Right atrium auricular region (tissue), 2 donors: ENCODE measurements at regions not wholly inside any gene's neighbourhood (a gene's known extent, or its start where the extent isn't known, plus 50 kb on each side); places are given as distances from the start of the nearest gene placed in this dataset.
"Not testable (repeated sequence)": the region's sequence is repeated elsewhere in the genome, so short reads cannot be mapped to it uniquely, and the experiment has no call there.

ENCODE experiments used
- DNase-seq: peaks from one replicate; pipeline ENCODE4 v3.0.0-alpha.2; 2019; ENCODE audit warnings: low spot score
- H3K27ac ChIP-seq, 2 donors: fragments of 200-600 bp; sonication (generic); 1 replicate in 1 of 2; 2 replicates in 1 of 2; pipeline ENCODE4 v1.5.1; 2016 to 2019
- H3K27me3 ChIP-seq, 2 donors: fragments of 200-600 bp; sonication (generic); one replicate each; pipeline versions ENCODE4 v1.5.1 to v1.6.0; 2017 to 2019
- H3K36me3 ChIP-seq: fragments of 200-600 bp; sonication (generic); one replicate; pipeline ENCODE4 v1.5.1; 2016
- H3K4me1 ChIP-seq, 2 donors: fragments of 200-600 bp; sonication (generic); one replicate each; pipeline versions ENCODE4 v1.5.1 to v1.6.0; 2017 to 2019
- H3K4me3 ChIP-seq, 2 donors: fragments of 200-600 bp; sonication (generic); 1 replicate in 1 of 2; 2 replicates in 1 of 2; pipeline ENCODE4 v1.5.1; 2017 to 2019; ENCODE audit warnings: mild to moderate bottlenecking in 1 of 2, moderate library complexity in 1 of 2
- H3K9me3 ChIP-seq, 2 donors: fragments of 200-600 bp; sonication (generic); one replicate each; pipeline ENCODE4 v1.5.1; 2019
- CTCF ChIP-seq, 2 donors: fragments of 200-600 bp; sonication (generic); IDR thresholded peaks; one replicate each; pipeline ENCODE4 v1.5.1; 2019; ENCODE audit warnings: antibody characterized with exemption in 2 of 2

GRCh38 chr4:64771149-64771548 lies 361.9 kb upstream of the TECRL start:
- no peak overlapping the region for H3K4me3 ChIP-seq
- H3K9me3 ChIP-seq, result no peaks in the 10 kb centered on the region
- H3K4me1 ChIP-seq, result no peaks in the 10 kb centered on the region
- H3K36me3 ChIP-seq, result no peaks in the 10 kb centered on the region
- H3K27ac ChIP-seq, result no peak overlapping the region
- H3K27me3 ChIP-seq, result no peaks in the 10 kb centered on the region
- DNase-seq, result no peak
- TF ChIP-seq CTCF (IDR thresholded peaks at IDR 0.05), result no peak

GRCh38 chr4:64767547-64767946 lies 358.3 kb upstream of the TECRL start:
- no peaks in the 10 kb centered on the region for H3K27me3 ChIP-seq
- no peak for DNase-seq
- TF ChIP-seq CTCF (IDR thresholded peaks at IDR 0.05), result no peak

GRCh38 chr4:64766565-64766964 lies 357.3 kb upstream of the TECRL start:
- Histone ChIP-seq H3K9me3 (no peaks in the 10 kb centered on the region), H3K27me3 (no peaks in the 10 kb centered on the region), H3K4me3 (no peak overlapping the region), H3K4me1 (no peaks in the 10 kb centered on the region), H3K36me3 (no peaks in the 10 kb centered on the region), H3K27ac (no peak overlapping the region)
- DNase-seq, result no peak
- no peak for TF ChIP-seq CTCF (IDR thresholded peaks at IDR 0.05)

More at GRCh38 chr4:64767547-64767946, 358.3 kb upstream of the TECRL start:
- Histone ChIP-seq H3K27ac (no peak overlapping the region), H3K4me3 (no peak overlapping the region), H3K9me3 (no peaks in the 10 kb centered on the region), H3K4me1 (no peaks in the 10 kb centered on the region), H3K36me3 (no peaks in the 10 kb centered on the region)

GRCh38 chr4:64756016-64756415 lies 346.8 kb upstream of the TECRL start:
- DNase-seq, result no peak
- Histone ChIP-seq H3K27me3 (no peaks in the 10 kb centered on the region), H3K9me3 (no peaks in the 10 kb centered on the region), H3K27ac (no peak overlapping the region), H3K4me3 (no peak overlapping the region), H3K4me1 (no peaks in the 10 kb centered on the region), H3K36me3 (no peaks in the 10 kb centered on the region)
- TF ChIP-seq CTCF (IDR thresholded peaks at IDR 0.05), result no peak

GRCh38 chr4:64747919-64748715 lies 338.9 kb upstream of the TECRL start:
- no peaks in the 10 kb centered on the region for H3K9me3 ChIP-seq
- no peaks in the 10 kb centered on the region for H3K4me1 ChIP-seq
- no peaks in the 10 kb centered on the region for H3K27me3 ChIP-seq
- H3K4me3 ChIP-seq, result no peak overlapping the region
- no peaks in the 10 kb centered on the region for H3K36me3 ChIP-seq
- no peak overlapping the region for H3K27ac ChIP-seq
- TF ChIP-seq CTCF (IDR thresholded peaks at IDR 0.05), result no peak
- no peak for DNase-seq

GRCh38 chr4:64738240-64738639 lies 329.0 kb upstream of the TECRL start:
- H3K9me3 ChIP-seq, result no peaks in the 10 kb centered on the region
- no peak overlapping the region for H3K4me3 ChIP-seq
- no peak for DNase-seq
- no peaks in the 10 kb centered on the region for H3K4me1 ChIP-seq
- no peaks in the 10 kb centered on the region for H3K27me3 ChIP-seq
- H3K36me3 ChIP-seq, result no peaks in the 10 kb centered on the region
- TF ChIP-seq CTCF (IDR thresholded peaks at IDR 0.05), result no peak
- H3K27ac ChIP-seq, result no peak overlapping the region

- H3K27ac ChIP-seq, H3K27me3 ChIP-seq, H3K4me3 ChIP-seq, H3K36me3 ChIP-seq, H3K4me1 ChIP-seq, H3K9me3 ChIP-seq, DNase-seq: not testable (repeated sequence)
Observed at GRCh38 chr4:64737854-64738138, 328.5 kb upstream of the TECRL start.
